Embryonic facial prominence (tissue), 1 donor: ENCODE measurements at regions not wholly inside any gene's neighbourhood (a gene's known extent, or its start where the extent isn't known, plus 50 kb on each side); places are given as distances from the start of the nearest gene placed in this dataset.

Source experiments
- DNase-seq: peaks from one replicate; pipeline ENCODE4 v3.0.0-alpha.2; 2016; ENCODE audit errors: extremely low spot score

DNA sequence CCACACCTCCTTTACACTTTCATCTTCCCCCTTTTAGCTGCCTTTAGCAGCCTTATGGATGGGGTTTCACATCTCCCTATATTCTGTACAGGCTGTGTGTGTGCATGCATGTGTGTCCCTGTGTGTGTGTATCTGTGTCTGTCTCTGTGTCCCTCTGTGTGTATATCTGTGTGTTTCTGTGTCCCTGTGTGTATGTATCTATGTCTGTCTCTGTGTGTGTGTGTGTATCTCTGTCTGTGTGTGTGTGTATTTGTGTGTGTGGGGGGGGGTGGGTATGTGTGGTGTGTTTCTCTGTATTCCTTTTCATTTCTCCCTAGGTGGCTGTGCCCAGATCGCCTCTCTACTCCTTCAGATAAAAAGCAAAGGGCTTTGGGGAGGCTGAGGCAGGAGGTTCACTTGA lies 52.2 kb upstream of the CD83 start:
- DNase-seq = no peak

DNA sequence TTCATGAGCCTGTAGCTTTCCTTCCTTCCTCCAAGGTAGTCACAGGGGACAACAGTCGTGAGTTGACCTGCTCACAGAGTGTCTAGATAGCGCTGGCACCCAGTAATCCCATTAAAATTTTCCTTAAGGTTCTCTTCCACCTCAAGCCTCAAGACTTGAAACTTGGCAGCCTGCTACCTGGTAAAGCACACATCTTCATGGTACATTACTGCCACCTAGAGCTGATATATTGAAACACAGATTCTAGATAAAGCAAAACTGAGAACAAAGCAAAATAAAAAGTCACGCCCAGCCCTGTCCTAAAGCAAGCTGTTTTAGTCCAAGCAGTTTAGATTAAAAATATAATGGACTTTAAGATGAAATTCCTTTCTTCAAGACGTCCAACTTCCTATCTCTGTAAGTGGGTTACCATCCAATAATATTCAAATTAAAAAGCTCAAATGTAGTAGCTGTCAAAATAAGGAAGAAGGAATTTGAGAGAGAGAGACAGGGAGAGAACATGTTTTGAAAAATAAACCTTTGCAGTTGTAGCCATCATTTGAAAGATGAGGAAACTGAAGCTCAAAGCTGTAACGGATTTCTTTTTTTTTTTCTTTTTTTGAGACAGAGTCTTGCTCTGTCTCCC lies 50.7 kb upstream of the CD83 start:
- peak; percentile 68 for DNase-seq

DNA sequence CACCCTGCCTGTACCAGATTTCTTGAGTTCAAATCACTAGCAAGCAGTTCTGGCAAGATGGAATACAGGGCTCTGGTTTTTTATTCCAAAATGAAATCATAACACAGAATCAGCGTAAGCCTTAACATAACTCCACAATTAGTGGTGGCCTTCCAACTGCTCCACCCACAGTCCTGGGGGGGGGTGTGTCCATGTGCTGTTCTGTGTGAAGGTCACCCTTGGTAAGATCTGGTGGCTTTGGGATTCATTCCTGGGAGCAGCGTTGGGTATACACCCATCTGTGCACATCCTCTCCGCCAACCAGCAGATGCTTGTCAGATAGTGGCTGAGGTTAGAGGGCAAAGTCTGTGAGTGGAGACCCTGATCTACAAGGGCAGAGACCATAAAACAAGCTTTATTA lies 49.9 kb upstream of the CD83 start:
- no peak for DNase-seq
